NOMO-1 treated with DMSO at 0.1 percent for 48 hours (cell line): ENCODE measurements at regions not wholly inside any gene's neighbourhood (a gene's known extent, or its start where the extent isn't known, plus 50 kb on each side); places are given as distances from the start of the nearest gene placed in this dataset.
A peak's percentile ranks its signal among the peaks of the same experiment; 100 is the strongest.
"Not testable (repeated sequence)": the region's sequence is repeated elsewhere in the genome, so short reads cannot be mapped to it uniquely, and the experiment has no call there.

ENCODE experiments used
- DNase-seq: peaks from one replicate; lab custom pipeline; 2025; ENCODE audit not compliant: unreplicated experiment; lab: John Stamatoyannopoulos, UW

DNA sequence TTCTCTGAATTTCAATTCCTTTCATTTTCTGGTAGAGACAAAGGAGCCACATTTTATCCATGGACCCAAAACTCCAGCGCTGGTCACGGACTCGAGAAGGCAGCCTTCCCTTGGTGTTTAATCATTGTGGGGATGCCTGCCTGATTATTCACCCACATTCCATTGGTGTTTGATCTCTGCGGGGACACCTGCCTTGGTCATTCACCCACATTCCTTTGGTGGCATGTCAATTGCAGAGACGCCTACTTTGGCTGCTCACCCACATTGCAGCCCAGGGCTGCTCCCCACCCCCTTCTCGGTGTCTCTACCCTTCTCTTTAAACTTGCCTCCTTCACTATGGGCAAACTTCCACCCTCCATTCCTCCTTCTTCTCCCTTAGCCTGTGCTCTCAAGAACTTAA, 780.7 kb upstream of the POU3F4 start:
- DNase-seq: not testable (repeated sequence)

DNA sequence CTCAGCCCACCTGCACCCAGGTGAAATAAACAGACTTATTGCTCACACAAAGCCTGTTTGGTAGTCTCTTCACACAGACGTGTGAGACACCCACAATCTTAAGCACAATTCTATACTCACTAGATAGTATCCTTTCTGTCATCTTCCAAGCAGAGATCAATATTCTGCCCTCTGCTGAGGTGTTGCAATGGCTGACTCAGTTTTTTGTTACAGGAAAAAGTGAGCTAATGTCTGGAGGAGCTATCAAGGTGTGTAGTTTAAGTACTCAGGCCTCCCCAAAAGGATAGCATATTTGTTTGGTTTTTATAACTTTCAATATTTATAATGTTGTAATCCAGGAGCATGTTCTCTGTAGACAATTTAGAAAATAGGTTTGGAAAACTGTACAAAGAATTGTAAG, 775.2 kb upstream of the POU3F4 start:
- DNase-seq: no peak

DNA sequence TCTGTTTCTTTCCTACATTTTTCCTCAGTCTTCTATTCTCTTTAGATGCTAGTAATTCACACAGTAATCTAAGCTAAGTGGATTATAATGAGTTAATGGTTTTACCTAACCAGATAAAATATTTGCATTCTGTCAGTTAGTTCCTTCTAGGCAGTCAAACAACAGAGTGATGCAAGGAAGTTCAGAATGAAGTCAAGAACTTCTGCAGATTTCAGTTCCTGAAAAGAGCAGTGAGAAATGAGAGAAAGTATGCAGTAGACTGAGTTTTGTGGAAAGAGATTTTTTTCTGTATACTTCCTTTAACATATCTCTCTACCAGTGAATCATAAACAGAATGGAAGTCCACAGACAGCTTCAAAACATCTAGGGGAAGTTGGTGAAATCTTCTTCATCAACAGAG, 774.0 kb upstream of the POU3F4 start:
- peak; percentile 11 for DNase-seq

DNA sequence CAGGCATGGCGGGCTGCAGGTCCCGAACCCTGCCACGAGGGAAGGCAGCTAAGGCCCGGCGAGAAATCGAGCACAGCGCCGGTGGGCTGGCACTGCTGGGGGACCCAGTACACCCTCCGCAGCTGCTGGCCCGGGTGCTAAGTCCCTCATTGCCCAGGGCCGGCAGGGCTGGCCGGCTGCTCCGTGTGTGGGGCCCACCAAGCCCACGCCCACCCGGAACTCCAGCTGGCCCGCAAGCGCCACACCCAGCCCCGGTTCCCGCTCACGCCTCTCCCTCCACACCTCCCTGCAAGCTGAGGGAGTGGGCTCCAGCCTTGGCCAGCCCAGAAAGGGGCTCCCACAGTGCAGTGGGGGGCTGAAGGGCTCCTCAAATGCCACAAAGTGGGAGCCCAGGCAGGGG, 769.8 kb upstream of the POU3F4 start:
- not testable (repeated sequence) for DNase-seq

DNA sequence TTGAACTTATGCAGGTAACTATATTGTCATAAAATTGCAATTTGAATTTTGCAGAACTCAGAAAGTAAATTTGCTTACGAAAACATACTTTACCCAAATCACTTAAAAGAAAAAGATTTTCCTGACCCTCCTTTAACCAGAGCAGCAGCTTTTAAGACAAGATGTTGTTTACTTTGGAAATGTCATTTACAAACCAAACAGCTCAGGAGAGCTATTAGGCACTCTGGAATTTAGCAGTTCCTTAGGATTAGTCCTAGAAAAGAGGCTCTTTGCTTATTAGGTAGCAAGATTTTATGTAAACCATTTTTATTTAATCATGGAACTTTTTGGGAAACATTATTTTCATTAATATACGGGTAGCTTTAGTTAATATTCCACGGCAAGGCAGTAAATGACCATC, 765.7 kb upstream of the POU3F4 start:
- DNase-seq: no peak

DNA sequence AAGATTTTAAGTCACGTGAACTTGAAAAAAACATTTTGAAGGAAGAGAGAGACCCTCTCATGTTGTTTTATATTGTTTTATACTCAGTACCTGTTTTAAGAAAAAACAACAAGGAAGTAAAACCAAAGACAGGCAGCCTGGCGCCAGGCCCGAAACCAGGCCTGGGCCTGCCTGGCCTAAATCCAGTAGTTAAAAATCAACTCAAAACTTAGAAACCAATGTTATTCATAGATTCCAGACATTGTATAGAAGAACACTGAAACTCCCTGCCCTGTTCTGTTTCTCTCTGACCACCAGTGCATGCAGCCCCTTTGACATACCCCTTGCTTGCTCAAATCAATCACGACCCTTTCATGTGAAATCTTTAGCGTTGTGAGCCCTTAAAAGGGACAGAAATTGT, 762.4 kb upstream of the POU3F4 start:
- DNase-seq: not testable (repeated sequence)

DNA sequence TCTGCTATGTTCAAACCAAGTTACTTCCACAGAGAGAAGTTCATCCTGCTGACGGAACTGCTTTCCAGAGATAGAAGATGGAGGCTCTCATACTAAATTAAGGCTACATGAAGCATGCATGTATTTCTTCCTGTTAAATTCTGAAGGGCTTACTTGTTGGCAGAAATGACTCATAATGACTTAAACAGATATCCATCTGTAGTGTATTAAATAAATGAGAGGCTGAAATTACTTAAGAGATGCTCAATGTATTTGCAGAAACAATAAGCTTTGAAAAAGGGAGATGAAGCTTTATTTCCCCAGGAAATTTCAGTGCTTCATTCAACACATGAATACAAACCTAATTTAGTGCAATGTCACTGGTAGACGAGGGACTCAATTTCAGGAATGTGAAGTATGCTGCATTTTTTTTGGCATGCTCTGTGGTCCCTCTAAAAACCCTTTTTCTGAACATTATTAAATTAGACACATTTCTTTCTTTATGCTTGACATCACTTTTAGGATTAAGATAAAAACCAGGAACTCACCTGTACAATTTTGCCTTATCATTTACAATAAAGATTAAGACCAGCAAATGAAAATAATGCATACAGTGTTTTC, 759.1 kb upstream of the POU3F4 start:
- no peak for DNase-seq

DNA sequence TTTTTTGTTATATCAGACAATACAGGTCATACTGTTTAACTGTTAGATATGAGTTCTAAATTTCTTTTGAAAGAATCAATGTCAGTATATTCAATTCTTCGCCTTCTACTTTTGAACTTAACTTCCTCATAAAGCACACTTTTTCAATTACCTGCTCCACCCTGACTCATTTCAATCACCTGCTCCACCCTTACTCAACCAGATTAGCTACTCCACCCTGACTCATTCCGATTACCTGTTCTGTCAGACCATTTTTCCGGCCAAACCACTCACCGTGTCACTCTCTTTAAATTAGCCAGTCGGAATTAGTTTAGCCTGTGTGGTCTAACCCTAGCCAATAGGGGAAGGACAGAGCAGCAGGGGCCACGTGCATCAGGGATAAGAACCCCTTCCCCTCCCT, 751.8 kb upstream of the POU3F4 start:
- DNase-seq: no peak

DNA sequence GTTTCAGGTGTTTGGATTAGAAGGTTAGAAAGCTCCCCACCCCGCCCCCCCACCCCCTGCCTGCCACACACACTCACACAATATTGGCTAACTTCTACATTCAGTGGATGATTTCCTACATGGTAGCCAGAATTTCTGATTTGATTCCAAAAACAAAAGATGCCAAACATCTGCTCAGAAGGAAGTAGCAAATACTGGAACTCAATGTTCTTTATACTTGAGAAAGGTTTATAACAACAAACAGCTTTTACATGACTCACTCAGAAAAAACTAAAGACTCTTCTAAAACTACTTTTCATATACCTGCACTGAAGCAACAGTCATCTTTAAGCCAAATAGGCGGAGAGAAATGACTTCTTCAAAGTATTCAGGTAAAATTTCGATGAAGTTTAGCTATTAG, 750.5 kb upstream of the POU3F4 start:
- DNase-seq: no peak

DNA sequence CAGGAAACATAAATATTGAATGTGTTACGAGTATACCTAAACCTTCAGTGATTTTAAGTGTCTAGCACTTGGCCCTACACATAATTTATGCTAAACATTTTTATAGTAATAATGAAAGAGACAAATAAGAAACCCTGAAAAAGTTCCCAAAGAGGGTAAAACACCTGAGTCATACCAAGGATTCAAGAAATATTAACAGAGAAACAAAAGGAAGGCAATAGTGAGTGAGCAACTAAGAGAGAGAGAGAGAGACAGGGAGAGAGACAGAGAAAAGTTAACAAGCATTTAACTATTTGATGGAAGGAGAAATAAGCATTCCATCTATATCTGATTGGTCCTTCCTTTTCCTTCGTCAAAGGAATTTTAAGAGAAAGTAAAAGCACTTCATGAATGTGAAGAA, 743.6 kb upstream of the POU3F4 start:
- no peak for DNase-seq

DNA sequence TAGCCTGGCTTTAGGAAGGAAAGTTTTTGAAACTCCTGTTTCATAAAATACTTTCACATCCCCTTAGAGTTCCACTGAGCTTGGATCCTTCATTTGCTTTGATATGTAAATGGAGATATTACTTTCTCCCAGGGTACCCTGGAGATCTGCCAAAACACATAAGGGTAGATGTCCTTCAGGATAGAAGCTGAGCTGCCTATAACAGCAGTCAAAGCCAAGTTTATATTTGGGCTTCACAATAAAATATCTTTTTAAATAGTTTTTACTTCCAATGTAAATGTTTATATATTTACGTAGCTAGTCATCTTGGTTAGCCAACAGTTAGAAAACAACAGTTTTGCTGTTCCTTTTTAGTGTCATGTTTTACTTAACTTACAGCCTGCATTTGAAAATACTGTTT, 742.3 kb upstream of the POU3F4 start:
- DNase-seq: no peak

DNA sequence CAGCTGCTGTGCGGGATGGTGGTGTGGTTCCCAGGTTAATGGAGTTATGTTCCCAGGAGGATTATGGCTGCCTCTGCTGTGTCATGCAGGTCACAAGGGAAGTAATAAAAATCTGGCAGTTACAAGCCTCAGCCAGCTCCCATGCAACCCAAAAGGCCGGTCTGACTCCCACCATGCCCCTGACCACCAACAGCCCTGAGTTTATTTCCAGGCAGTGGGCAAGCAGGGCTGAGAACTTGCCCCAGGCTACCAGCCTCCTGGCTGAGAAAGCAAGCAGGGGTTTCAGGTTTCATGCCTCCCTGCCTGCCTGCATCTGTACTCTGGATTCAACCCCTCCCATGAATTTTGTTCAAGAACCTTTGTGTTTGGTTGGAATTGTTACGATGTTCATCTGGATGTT, 732.7 kb upstream of the POU3F4 start:
- DNase-seq: no peak

DNA sequence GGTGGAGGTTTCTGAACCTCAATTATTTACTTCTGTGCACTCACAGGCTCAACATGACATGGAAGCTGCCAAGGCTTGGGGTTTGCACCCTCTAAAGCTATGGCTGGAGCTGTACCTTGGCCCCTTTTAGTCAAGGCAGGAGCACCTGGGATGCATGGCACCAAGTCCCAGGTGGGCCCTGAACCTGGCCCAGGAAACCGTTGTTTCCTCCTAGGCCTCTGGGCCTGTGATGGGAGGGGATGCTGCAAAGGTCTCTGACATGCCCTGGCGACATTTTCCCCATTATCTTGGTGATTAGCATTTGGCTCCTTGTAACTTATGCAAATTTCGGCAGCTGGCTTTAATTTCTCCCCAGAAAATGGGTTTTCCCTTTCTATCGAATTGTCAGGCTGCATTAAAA, 726.1 kb upstream of the POU3F4 start:
- DNase-seq: no peak

DNA sequence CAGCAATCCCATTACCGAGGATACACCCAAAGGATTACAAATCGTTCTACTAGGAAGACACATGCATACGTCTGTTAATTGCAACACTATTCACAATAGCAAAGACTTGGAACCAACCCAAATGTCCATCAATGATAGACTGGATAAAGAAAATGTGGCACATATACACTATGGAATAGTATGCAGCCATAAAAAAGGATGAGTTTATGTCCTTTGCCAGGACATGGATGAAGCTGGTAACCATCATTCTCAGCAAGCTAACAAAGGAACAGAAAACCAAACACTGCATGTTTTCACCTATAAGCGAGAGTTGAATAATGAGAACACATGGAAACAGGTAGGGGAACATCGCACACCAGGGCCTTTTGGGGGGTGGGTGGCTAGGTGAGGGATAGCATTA, 695.2 kb upstream of the POU3F4 start:
- DNase-seq: not testable (repeated sequence)

DNA sequence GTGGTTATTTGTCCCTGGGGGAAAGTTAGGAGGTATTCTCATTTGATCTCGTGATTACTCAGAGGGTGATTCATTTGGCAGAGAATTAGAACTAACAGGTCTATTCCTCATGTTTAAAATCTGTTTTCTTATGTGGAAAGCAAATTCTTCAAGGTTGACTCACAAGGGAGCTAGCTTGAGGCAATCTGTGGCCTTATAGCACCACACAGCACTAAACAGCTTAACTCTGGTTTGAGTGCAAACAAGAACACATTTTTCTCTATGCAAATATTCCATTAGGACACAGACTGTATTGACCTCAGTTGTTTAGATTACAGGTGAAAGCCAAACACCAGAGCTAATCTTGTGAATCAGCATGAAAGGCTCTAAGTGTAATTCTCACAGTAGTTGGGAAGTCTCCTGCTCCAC, 694.4 kb upstream of the POU3F4 start:
- DNase-seq: no peak

DNA sequence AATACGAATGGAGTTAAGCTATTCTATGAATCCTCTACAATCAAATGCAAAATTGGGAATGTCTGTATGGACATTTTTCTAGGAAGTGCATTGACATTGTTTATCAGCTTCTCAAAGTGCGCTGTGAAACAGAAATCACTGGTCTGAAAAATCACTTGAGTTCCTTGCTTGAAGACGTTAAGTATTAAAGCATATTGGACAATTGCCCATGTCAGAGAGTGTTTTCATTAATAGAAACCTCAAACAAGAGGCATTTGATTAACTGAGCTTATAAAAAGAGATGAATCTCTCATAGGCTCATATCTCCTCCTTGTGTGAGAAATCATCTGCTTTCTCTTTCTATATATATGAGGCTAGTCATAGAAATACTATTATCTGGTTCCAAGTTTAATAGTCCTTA, 692.1 kb upstream of the POU3F4 start:
- no peak for DNase-seq

DNA sequence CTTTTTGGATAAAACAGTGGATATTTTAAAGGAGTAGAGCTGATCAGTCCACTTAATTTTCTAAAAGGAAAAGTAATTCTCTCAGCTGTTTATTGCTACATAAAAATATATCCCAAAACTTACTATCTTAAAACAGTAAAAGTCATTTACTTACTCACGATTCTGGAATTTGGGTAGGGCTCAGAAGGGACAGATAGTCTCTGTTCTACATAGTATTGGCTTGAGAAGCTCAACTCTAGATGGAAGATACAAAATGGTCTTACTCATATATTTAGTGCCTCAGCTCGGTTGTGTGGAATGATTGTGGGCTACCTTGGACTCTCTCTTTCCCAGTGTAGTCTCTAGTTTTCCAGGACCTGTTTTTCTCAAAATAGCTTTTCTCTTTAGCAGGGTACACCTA, 691.5 kb upstream of the POU3F4 start:
- DNase-seq: no peak

DNA sequence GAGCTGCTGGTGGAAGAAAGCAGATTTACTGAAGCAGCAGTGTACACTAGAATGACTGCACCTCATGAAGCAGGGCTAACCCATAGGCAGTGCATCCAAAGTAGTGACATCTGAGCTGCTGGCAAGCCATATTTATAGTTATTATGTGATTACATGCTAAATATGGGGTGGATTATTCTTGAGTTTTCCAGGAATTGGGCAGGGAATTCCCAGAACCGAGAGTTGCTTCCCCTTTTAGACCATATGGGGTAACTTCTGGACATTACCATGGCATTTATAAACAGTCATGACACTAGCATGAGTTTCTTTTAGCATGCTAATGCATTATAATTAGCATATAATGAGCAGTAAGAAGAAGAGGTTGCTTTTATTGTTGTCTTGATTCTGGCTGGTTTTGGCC, 665.8 kb upstream of the POU3F4 start:
- no peak for DNase-seq

DNA sequence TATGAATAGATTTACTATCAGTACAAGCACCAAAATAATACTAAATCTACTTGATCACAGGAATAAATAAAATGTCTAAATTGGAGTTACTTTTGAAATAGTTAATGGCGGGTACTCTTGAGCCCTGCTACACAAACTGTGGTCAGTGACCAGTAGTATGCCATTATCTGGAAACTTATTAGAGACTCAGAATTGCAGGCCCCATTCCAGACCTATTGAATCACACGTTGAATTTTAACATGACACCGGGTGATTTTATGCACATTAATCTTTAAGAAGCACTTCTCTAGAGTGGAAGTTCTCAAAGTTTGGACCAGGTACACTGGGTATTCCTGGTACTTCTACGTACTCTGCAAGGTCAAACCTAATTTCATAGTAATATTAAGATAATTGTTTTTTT, 660.0 kb upstream of the POU3F4 start:
- DNase-seq: no peak
